ENCODE measurements at regions not wholly inside any gene's neighbourhood (a gene's known extent, or its start where the extent isn't known, plus 50 kb on each side); places are given as distances from the start of the nearest gene placed in this dataset.
"Not testable (repeated sequence)": the region's sequence is repeated elsewhere in the genome, so short reads cannot be mapped to it uniquely, and the experiment has no call there.

DNA sequence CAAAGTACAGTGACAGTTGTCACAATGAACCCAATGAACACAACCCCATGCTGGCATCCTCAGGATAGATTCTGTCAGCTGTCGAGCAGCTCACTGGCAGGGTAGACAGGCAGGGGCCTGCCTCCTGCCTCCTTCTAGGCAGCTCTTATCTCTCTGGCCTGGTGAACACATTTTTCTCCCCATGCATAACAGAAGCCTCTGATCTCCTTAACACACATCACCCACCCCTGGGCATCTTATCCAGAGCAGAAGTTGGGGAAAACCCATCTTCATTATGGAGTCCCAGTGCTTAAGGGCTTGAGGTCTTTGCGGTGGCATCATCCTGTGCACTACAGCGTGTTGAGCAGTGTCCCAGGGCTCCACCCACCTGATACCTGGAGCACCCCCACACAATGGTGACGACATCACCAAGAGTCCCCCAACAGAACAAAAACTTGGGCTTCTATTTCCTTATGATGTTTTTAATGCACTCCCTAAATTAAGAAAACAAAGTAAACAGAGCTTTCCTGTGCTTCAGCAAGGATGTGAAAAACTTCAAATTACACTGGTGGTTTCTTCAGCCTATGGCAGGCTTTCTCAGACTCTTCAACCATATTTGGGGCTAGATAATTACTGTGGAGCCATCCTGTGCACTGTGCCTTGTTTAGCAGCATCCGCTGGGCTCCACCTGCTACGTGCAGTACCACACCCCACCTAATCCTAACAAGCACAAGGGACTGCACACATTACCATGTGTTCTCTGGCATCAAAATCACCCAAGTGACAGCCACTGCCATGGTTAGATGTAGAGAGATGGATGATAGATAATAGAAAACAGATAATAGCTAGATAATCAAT, 277.4 kb upstream of the USP9Y start:
- Histone ChIP-seq H3K4me1 (no peaks in the 10 kb centered on the region), H3K36me3 (no peaks in the 10 kb centered on the region), H3K27me3 (peaks cover 0 to 19% (median 0%) of the 10 kb centered on the region in 4 donors), H3K9me3 (no peaks in the 10 kb centered on the region), H3K27ac (replicated peaks in 1 of 4) (no peak overlapping the region), H3K4me3 (no peak overlapping the region)
- intact Hi-C loops (cut with DNase I), result no loop called here
- TF ChIP-seq POLR2A (IDR thresholded peaks at IDR 0.05; ENCODE audit: low read depth), result no peak
- no CpG with 5 or more reads among the region's 6 CpGs for WGBS
- DNase-seq (ENCODE audit: extremely low spot score), result no peak

DNA sequence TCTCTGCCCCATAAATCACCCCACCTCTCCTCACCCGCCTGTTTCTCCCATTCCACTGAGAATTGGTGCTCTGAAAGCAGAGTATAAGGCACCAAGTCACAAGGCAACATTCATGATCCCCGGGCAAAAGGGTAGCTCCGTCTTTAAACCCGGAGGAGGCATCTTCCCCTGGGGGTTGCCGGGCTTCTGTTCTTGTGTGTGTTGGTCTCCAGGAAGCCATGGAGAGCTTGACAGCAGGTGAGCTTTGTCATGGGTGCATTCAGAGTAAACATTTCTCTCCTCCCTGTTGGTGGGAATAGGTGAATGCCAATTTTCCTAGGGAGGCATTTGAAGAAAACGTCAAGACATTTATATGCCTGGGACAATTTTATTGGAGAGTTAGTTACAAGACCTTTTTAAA, 275.5 kb upstream of the USP9Y start:
- WGBS, result no CpG with 5 or more reads among the region's 6 CpGs
- no peaks in the 10 kb centered on the region for H3K9me3 ChIP-seq
- no peak overlapping the region for H3K4me3 ChIP-seq
- H3K36me3 ChIP-seq, result no peaks in the 10 kb centered on the region
- intact Hi-C loops (cut with DNase I), result no loop called here
- DNase-seq (ENCODE audit: extremely low spot score), result no peak
- no peak overlapping the region for H3K27ac ChIP-seq (replicated peaks in 1 of 4)
- no peaks in the 10 kb centered on the region for H3K4me1 ChIP-seq
- TF ChIP-seq POLR2AphosphoS5 (IDR thresholded peaks at IDR 0.05) (no peak), POLR2A (IDR thresholded peaks at IDR 0.05; ENCODE audit: low read depth) (no peak), EP300 (IDR thresholded peaks at IDR 0.05) (no peak)
- TF ChIP-seq, protein P1, sequence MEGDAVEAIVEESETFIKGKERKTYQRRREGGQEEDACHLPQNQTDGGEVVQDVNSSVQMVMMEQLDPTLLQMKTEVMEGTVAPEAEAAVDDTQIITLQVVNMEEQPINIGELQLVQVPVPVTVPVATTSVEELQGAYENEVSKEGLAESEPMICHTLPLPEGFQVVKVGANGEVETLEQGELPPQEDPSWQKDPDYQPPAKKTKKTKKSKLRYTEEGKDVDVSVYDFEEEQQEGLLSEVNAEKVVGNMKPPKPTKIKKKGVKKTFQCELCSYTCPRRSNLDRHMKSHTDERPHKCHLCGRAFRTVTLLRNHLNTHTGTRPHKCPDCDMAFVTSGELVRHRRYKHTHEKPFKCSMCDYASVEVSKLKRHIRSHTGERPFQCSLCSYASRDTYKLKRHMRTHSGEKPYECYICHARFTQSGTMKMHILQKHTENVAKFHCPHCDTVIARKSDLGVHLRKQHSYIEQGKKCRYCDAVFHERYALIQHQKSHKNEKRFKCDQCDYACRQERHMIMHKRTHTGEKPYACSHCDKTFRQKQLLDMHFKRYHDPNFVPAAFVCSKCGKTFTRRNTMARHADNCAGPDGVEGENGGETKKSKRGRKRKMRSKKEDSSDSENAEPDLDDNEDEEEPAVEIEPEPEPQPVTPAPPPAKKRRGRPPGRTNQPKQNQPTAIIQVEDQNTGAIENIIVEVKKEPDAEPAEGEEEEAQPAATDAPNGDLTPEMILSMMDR (IDR thresholded peaks at IDR 0.05), result no peak
- peaks cover 0 to 13% (median 0%) of the 10 kb centered on the region in 4 donors for H3K27me3 ChIP-seq

DNA sequence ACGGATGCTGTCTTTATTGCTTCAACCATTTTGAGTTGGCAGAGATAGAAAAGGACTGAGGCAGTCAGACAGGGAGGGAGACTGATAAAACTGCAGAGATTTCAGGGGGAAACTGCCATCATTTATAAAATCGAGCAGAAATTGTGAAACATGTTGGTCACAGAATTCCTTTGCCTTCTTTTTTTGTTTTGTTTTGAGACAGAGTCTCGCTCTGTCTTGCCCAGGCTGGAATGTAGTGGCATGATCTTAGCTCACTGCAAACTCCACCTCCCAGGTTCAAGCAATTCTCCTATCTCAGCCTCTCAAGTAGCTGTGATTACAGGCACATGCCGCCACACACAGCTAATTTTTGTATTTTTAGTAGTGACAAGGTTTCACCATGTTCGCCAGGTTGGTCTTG, 273.7 kb upstream of the USP9Y start:
- intact Hi-C loops (cut with DNase I), result no loop called here
- DNase-seq (ENCODE audit: extremely low spot score), result no peak
- no peak for TF ChIP-seq POLR2AphosphoS5 (IDR thresholded peaks at IDR 0.05)
- TF ChIP-seq, protein P1 (IDR thresholded peaks at IDR 0.05), result no peak
- no peak for TF ChIP-seq EP300 (IDR thresholded peaks at IDR 0.05)
- TF ChIP-seq POLR2A (IDR thresholded peaks at IDR 0.05; ENCODE audit: low read depth), result no peak
- Histone ChIP-seq H3K36me3 (no peaks in the 10 kb centered on the region), H3K4me3 (no peak overlapping the region), H3K9me3 (no peaks in the 10 kb centered on the region), H3K27ac (replicated peaks in 1 of 4) (no peak overlapping the region), H3K27me3 (no peaks in the 10 kb centered on the region), H3K4me1 (no peaks in the 10 kb centered on the region)
- WGBS, result no CpG with 5 or more reads among the region's 5 CpGs

DNA sequence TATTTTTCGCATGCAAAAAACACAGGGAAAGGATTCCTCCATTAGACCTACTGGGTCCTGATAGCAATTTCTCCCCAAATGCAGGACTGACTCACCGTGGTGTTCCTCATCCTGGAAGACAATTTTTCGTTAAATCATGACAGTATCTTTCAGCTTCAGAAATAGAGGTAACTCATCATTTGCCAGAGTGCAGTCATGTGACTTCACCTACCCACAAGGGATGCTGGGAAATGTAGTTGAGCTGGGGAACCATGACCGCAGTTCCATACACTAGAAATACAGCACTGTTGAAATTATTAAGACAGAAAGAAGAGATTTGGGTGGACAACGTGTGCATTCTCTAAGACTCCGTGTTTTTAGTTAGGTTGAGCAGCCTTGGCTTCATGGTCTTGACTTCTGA, 269.5 kb upstream of the USP9Y start:
- intact Hi-C loops (cut with DNase I), result no loop called here
- Histone ChIP-seq H3K27ac (replicated peaks in 1 of 4) (no peak overlapping the region), H3K4me1 (no peaks in the 10 kb centered on the region), H3K27me3 (no peaks in the 10 kb centered on the region), H3K9me3 (no peaks in the 10 kb centered on the region), H3K4me3 (no peak overlapping the region), H3K36me3 (no peaks in the 10 kb centered on the region)
- no CpG with 5 or more reads among the region's 6 CpGs for WGBS
- DNase-seq (ENCODE audit: extremely low spot score), result no peak
- TF ChIP-seq POLR2AphosphoS5 (IDR thresholded peaks at IDR 0.05) (no peak), EP300 (IDR thresholded peaks at IDR 0.05) (no peak), POLR2A (IDR thresholded peaks at IDR 0.05; ENCODE audit: low read depth) (no peak)
- TF ChIP-seq, protein P1 (IDR thresholded peaks at IDR 0.05), result no peak

DNA sequence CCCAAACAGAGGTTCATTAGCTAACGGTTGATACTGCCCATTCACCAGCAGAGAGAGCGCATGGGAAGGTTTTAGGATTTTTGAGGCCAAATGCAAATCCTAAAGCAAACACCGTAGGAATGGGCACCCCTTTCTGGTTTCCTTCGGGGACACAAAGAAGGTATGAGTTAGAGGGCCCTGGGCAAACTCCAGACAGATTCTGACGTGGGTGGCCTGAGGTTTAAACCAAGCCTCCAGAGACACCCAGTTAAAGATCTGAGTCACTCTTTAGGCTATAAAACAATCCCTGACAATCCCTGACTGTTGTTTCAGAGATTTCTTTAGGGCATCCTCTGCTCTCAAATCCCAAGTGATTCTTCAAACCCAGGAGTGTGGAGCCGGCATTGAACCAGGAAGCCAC, 262.2 kb upstream of the USP9Y start:
- H3K27me3 ChIP-seq; H3K27ac ChIP-seq (replicated peaks in 1 of 4); H3K4me3 ChIP-seq; intact Hi-C loops (cut with DNase I); H3K36me3 ChIP-seq; H3K4me1 ChIP-seq; DNase-seq (ENCODE audit: extremely low spot score); H3K9me3 ChIP-seq: not testable (repeated sequence)
- no CpG with 5 or more reads among the region's 6 CpGs for WGBS

DNA sequence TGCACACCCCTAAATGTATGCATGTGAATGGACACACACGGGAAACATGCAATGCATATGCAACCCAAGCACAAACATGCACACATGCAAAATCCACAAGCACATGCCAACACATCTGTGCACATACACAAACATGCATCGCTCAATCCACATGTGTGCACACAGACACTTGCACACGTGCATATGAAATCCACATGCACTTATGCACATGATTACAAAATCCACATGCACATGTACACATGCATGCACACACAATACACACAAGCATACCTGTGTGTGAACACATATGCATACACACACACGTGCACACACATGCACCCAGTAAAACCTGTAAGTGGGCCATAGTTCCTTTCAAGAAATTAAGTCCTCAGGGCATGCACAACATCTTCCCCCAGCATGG, 256.8 kb upstream of the USP9Y start:
- intact Hi-C loops (cut with DNase I), result no loop called here
- TF ChIP-seq EP300 (IDR thresholded peaks at IDR 0.05) (no peak), POLR2AphosphoS5 (IDR thresholded peaks at IDR 0.05) (no peak), POLR2A (IDR thresholded peaks at IDR 0.05; ENCODE audit: low read depth) (no peak)
- TF ChIP-seq, protein P1 (IDR thresholded peaks at IDR 0.05), result no peak
- Histone ChIP-seq H3K9me3 (no peaks in the 10 kb centered on the region), H3K4me3 (no peak overlapping the region), H3K27me3 (no peaks in the 10 kb centered on the region), H3K36me3 (no peaks in the 10 kb centered on the region), H3K27ac (replicated peaks in 1 of 4) (no peak overlapping the region), H3K4me1 (no peaks in the 10 kb centered on the region)
- WGBS, result no CpG with 5 or more reads among the region's 4 CpGs
- no peak for DNase-seq (ENCODE audit: extremely low spot score)

DNA sequence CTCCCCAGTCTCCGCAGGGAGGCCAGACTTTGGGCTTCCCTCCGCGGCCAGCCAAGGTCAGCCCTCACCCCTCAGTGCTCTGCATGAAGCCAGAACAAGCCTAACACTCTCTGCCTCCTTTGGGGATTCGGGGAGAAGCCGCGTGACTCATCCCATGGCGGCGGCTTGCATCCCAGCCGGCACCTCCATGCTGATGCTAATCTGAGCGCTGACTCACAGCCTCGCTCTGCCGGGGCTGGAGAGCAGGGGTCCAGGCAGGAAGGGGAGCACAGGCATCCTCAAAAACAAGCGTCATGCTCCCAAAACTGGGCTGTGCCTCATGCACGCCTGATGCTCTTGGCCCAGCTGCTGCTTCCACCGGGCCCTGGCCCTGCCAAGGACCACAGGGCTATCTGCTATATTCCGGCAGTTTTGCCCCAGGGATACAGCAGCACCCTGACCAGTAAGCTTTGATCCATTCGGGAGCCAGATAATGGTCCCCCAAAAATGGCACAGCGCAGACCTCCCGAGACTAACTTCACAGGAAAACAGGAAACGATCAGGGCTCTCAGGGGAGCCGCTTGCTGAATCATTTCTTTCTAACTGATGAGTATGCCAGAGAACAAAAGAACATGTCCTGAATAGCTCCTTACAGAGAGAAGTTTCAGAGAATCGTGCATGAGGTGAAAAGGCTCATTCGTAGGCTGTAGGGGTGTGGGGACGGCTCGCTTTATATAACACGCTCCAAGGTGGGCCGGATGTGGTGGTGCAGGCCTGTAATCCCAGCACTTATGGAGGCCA, 254.4 kb upstream of the USP9Y start:
- intact Hi-C loops (cut with DNase I); H3K27me3 ChIP-seq; H3K36me3 ChIP-seq; H3K27ac ChIP-seq (replicated peaks in 1 of 4); H3K4me1 ChIP-seq; H3K9me3 ChIP-seq; DNase-seq (ENCODE audit: extremely low spot score); H3K4me3 ChIP-seq: not testable (repeated sequence)
- WGBS, result no CpG with 5 or more reads among the region's 27 CpGs

DNA sequence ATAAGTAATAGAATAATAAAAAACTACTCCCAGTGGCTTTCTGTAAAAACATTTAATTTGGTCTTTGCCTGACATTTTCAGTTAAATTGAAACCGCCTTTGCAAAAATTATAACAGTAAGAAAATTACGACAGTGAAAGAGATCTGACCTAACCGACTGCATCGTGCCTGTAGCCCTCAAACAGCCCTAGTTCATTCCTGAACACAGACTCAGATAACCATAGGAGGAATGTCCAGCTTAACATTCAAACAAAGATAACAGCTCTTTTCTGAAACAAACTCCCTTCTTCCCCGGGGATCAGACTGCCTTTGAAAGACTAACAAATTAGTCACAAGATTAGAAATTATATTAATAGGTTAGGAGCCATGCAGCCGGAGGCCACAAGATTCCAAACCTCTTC, 252.5 kb upstream of the USP9Y start:
- H3K27ac ChIP-seq (replicated peaks in 1 of 4); intact Hi-C loops (cut with DNase I); H3K4me3 ChIP-seq; H3K4me1 ChIP-seq; H3K27me3 ChIP-seq; H3K36me3 ChIP-seq; DNase-seq (ENCODE audit: extremely low spot score); H3K9me3 ChIP-seq: not testable (repeated sequence)
- whole genome bisulfite sequencing, result no CpG with 5 or more reads among the region's 6 CpGs
